SH-SY5Y (cell line): ENCODE measurements at regions not wholly inside any gene's neighbourhood (a gene's known extent, or its start where the extent isn't known, plus 50 kb on each side); places are given as distances from the start of the nearest gene placed in this dataset.

Experiments
- GATA2 ChIP-seq: IDR thresholded peaks from 2 replicates; pipeline ENCODE4 v1.6.1; 2011; ENCODE audit warnings: mild to moderate bottlenecking, low read depth, low read length
- GATA3 ChIP-seq: IDR thresholded peaks from 2 replicates; pipeline ENCODE4 v1.6.1; 2011; ENCODE audit warnings: low read depth, mild to moderate bottlenecking, low read length, moderate library complexity

DNA sequence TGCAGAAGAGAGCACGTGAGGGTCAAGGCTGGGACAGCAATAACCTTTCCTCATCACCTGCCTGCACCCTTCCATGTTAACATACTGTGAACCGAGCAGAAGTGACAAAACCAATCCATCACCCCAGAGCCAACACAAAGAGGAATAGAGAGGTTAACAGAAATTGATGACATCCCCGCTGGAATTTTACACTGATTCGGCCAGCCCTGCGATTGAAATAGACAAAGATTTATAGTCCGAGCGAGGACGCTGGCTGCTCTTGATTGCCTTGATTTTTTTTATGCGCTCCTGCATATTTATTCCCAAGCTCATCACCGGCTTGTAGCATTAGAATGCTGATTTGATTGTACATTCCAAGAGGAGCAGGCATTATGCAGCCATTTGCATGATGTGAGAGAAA is 729.7 kb downstream of the BCL11B start:
- TF ChIP-seq GATA2: no peak
- no peak for TF ChIP-seq GATA3
